Neural crest cell (in vitro differentiated cells): ENCODE measurements at regions not wholly inside any gene's neighbourhood (a gene's known extent, or its start where the extent isn't known, plus 50 kb on each side); places are given as distances from the start of the nearest gene placed in this dataset.

Source experiments
- DNase-seq: peaks from one replicate; pipeline ENCODE4 v3.0.0; 2021; ENCODE audit warnings: low read depth, mixed read lengths, low spot score
- H3K27ac Mint-ChIP-seq: one replicate; pipeline ENCODE4 v1.8.0; 2021; ENCODE audit warnings: mild to moderate bottlenecking, mixed read lengths; ENCODE audit not compliant: unreplicated experiment
- H3K27me3 Mint-ChIP-seq: 2 replicates; pipeline ENCODE4 v1.8.0; 2021; ENCODE audit warnings: low read depth, mild to moderate bottlenecking, mixed read lengths
- H3K36me3 Mint-ChIP-seq: 2 replicates; pipeline ENCODE4 v1.8.0; 2021; ENCODE audit warnings: low read depth, mild to moderate bottlenecking, mixed read lengths
- H3K4me1 Mint-ChIP-seq: 2 replicates; pipeline ENCODE4 v1.8.0; 2021; ENCODE audit warnings: mixed read lengths
- H3K4me3 Mint-ChIP-seq: one replicate; pipeline ENCODE4 v1.8.0; 2021; ENCODE audit warnings: mild to moderate bottlenecking, mixed read lengths
- H3K9me3 Mint-ChIP-seq: 2 replicates; pipeline ENCODE4 v1.8.0; 2021; ENCODE audit warnings: mixed read lengths
- CTCF ChIP-seq: fragments of 200-600 bp; sonication (generic); conservative IDR thresholded peaks from 2 replicates; pipeline ENCODE4 v1.5.0; 2021; ENCODE audit warnings: antibody characterized with exemption, mild to moderate bottlenecking

GRCh38 chr2:12605936-12606335 is 110.8 kb upstream of the TRIB2 start:
- Mint-ChIP-seq H3K27me3 (no peaks in the 10 kb centered on the region), H3K4me3 (no peak overlapping the region), H3K27ac (no peak overlapping the region), H3K36me3 (no peaks in the 10 kb centered on the region), H3K9me3 (no peaks in the 10 kb centered on the region), H3K4me1 (peaks cover 22% of the 10 kb centered on the region)
- no peak for TF ChIP-seq CTCF
- DNase-seq = no peak

GRCh38 chr2:12606472-12607000 is 110.2 kb upstream of the TRIB2 start:
- Mint-ChIP-seq H3K36me3 (no peaks in the 10 kb centered on the region), H3K27ac (no peak overlapping the region)

GRCh38 chr2:12607971-12608370 is 108.8 kb upstream of the TRIB2 start:
- no peak for DNase-seq
- Mint-ChIP-seq H3K9me3 (no peaks in the 10 kb centered on the region), H3K27me3 (no peaks in the 10 kb centered on the region), H3K36me3 (no peaks in the 10 kb centered on the region), H3K4me1 (peaks cover 30% of the 10 kb centered on the region), H3K4me3 (no peak overlapping the region), H3K27ac (no peak overlapping the region)
- TF ChIP-seq CTCF = no peak

More at GRCh38 chr2:12606472-12607000, 110.2 kb upstream of the TRIB2 start:
- Mint-ChIP-seq H3K27me3 (no peaks in the 10 kb centered on the region), H3K4me3 (no peak overlapping the region), H3K9me3 (no peaks in the 10 kb centered on the region), H3K4me1 (peaks cover 22% of the 10 kb centered on the region)
- peak; percentile 21 for TF ChIP-seq CTCF
- DNase-seq = no peak

GRCh38 chr2:12610314-12610713 is 106.4 kb upstream of the TRIB2 start:
- Mint-ChIP-seq H3K36me3 (no peaks in the 10 kb centered on the region), H3K27me3 (no peaks in the 10 kb centered on the region), H3K4me1 (peaks cover 20% of the 10 kb centered on the region), H3K4me3 (no peak overlapping the region), H3K9me3 (no peaks in the 10 kb centered on the region), H3K27ac (no peak overlapping the region)
- no peak for DNase-seq
- no peak for TF ChIP-seq CTCF

- H3K4me3 Mint-ChIP-seq = no peak overlapping the region
- no peak overlapping the region for H3K27ac Mint-ChIP-seq
- peaks cover 12% of the 10 kb centered on the region for H3K4me1 Mint-ChIP-seq
- no peaks in the 10 kb centered on the region for H3K9me3 Mint-ChIP-seq
- H3K27me3 Mint-ChIP-seq = no peaks in the 10 kb centered on the region
- no peak for DNase-seq
- H3K36me3 Mint-ChIP-seq = no peaks in the 10 kb centered on the region
- no peak for TF ChIP-seq CTCF
Observed at GRCh38 chr2:12612168-12612567, 104.6 kb upstream of the TRIB2 start.

GRCh38 chr2:12612671-12613070 is 104.1 kb upstream of the TRIB2 start:
- H3K4me1 Mint-ChIP-seq = peaks cover 12% of the 10 kb centered on the region
- H3K9me3 Mint-ChIP-seq = no peaks in the 10 kb centered on the region
- no peak for TF ChIP-seq CTCF
- DNase-seq = no peak
- H3K27me3 Mint-ChIP-seq = no peaks in the 10 kb centered on the region
- H3K4me3 Mint-ChIP-seq = no peak overlapping the region
- H3K36me3 Mint-ChIP-seq = no peaks in the 10 kb centered on the region
- H3K27ac Mint-ChIP-seq = no peak overlapping the region
